ENCODE measurements at regions not wholly inside any gene's neighbourhood (a gene's known extent, or its start where the extent isn't known, plus 50 kb on each side); places are given as distances from the start of the nearest gene placed in this dataset.

GRCh38 chr5:125411744-125412560 lies 665.5 kb upstream of the ZNF608 start:
- H3K27ac Mint-ChIP-seq = no peak overlapping the region
- no peak overlapping the region for H3K4me3 Mint-ChIP-seq
- Histone ChIP-seq H3K4me3 (ENCODE audit: low read length) (no peak overlapping the region), H3K36me3 (ENCODE audit: insufficient read depth, low read length) (no peaks in the 10 kb centered on the region), H3K27me3 (ENCODE audit: control insufficient read depth in 1 of 2, insufficient read depth in 2 of 2, low read length in 2 of 2) (no peaks in the 10 kb centered on the region), H3K4me1 (ENCODE audit: insufficient read depth, low read length) (no peaks in the 10 kb centered on the region), H3K9me3 (ENCODE audit: control insufficient read depth in 1 of 2, insufficient read depth in 1 of 2, low read length in 2 of 2) (peaks cover 0 to 3% of the 10 kb centered on the region in 2 experiments), H3K27ac (ENCODE audit: low read depth in 1 of 2, low read length in 2 of 2) (no peak overlapping the region)
- no peak for DNase-seq
- ATAC-seq (ENCODE audit: poor library complexity) = no peak
- H3K9me3 Mint-ChIP-seq = no peaks in the 10 kb centered on the region
- ChIA-PET CTCF (no interaction called here), POLR2A (no interaction called here)
- no peaks in the 10 kb centered on the region for H3K36me3 Mint-ChIP-seq (ENCODE audit: low read depth)
- H3K27me3 Mint-ChIP-seq = no peaks in the 10 kb centered on the region
- no peaks in the 10 kb centered on the region for H3K4me1 Mint-ChIP-seq (ENCODE audit: low read depth)
- TF ChIP-seq CTCF (IDR thresholded peaks at IDR 0.05) = no peak
- intact Hi-C loops (cut with DNase I, micrococcal nuclease) = no loop called here

GRCh38 chr5:125412561-125413495 lies 666.4 kb upstream of the ZNF608 start:
- ChIA-PET CTCF (no interaction called here), POLR2A (no interaction called here)
- ATAC-seq (ENCODE audit: poor library complexity) (no peak), DNase-seq (no peak)
- no peaks in the 10 kb centered on the region for H3K36me3 Mint-ChIP-seq (ENCODE audit: low read depth)
- H3K27ac Mint-ChIP-seq = no peak overlapping the region
- H3K27me3 ChIP-seq (ENCODE audit: control insufficient read depth in 1 of 2, insufficient read depth in 2 of 2, low read length in 2 of 2) = no peaks in the 10 kb centered on the region
- H3K9me3 Mint-ChIP-seq = peaks cover under 1% of the 10 kb centered on the region
- H3K27ac ChIP-seq (ENCODE audit: low read depth in 1 of 2, low read length in 2 of 2) = no peak overlapping the region
- no peak overlapping the region for H3K4me3 ChIP-seq (ENCODE audit: low read length)
- H3K4me1 ChIP-seq (ENCODE audit: insufficient read depth, low read length) = no peaks in the 10 kb centered on the region
- no peaks in the 10 kb centered on the region for H3K4me1 Mint-ChIP-seq (ENCODE audit: low read depth)
- no peak for TF ChIP-seq CTCF (IDR thresholded peaks at IDR 0.05)
- H3K27me3 Mint-ChIP-seq = no peaks in the 10 kb centered on the region
- intact Hi-C loops (cut with DNase I, micrococcal nuclease) = no loop called here
- peaks cover 0 to 3% of the 10 kb centered on the region in 2 experiments for H3K9me3 ChIP-seq (ENCODE audit: control insufficient read depth in 1 of 2, insufficient read depth in 1 of 2, low read length in 2 of 2)
- no peak overlapping the region for H3K4me3 Mint-ChIP-seq
- H3K36me3 ChIP-seq (ENCODE audit: insufficient read depth, low read length) = no peaks in the 10 kb centered on the region

GRCh38 chr5:125413496-125414274 lies 667.2 kb upstream of the ZNF608 start:
- peaks cover 2% of the 10 kb centered on the region for H3K9me3 Mint-ChIP-seq
- no peak for TF ChIP-seq CTCF (IDR thresholded peaks at IDR 0.05)
- CTCF ChIA-PET = no interaction called here

More at GRCh38 chr5:125413496-125414274, 667.2 kb upstream of the ZNF608 start:
- Mint-ChIP-seq H3K36me3 (ENCODE audit: low read depth) (no peaks in the 10 kb centered on the region), H3K4me3 (no peak overlapping the region), H3K27me3 (no peaks in the 10 kb centered on the region), H3K4me1 (ENCODE audit: low read depth) (no peaks in the 10 kb centered on the region), H3K27ac (no peak overlapping the region)
- no peaks in the 10 kb centered on the region for H3K36me3 ChIP-seq (ENCODE audit: insufficient read depth, low read length)
- no peaks in the 10 kb centered on the region for H3K4me1 ChIP-seq (ENCODE audit: insufficient read depth, low read length)
- peaks cover 0 to 4% of the 10 kb centered on the region in 2 experiments for H3K9me3 ChIP-seq (ENCODE audit: control insufficient read depth in 1 of 2, insufficient read depth in 1 of 2, low read length in 2 of 2)
- intact Hi-C loops (cut with DNase I, micrococcal nuclease) = no loop called here
- DNase-seq = no peak
- H3K27me3 ChIP-seq (ENCODE audit: control insufficient read depth in 1 of 2, insufficient read depth in 2 of 2, low read length in 2 of 2) = no peaks in the 10 kb centered on the region
- no peak overlapping the region for H3K27ac ChIP-seq (ENCODE audit: low read depth in 1 of 2, low read length in 2 of 2)
- ATAC-seq (ENCODE audit: poor library complexity) = no peak
- POLR2A ChIA-PET = no interaction called here
- no peak overlapping the region for H3K4me3 ChIP-seq (ENCODE audit: low read length)

All from CD4-positive, alpha-beta T cell (primary cell).